Small intestine (tissue), 7 donors: ENCODE measurements at regions not wholly inside any gene's neighbourhood (a gene's known extent, or its start where the extent isn't known, plus 50 kb on each side); places are given as distances from the start of the nearest gene placed in this dataset.

Source experiments
- DNase-seq, 2 donors: peaks; one replicate each; pipeline versions ENCODE4 v3.0.0 to v3.0.0-alpha.2; 2013
- FAIRE-seq: peaks from 2 replicates; lab custom pipeline; 2012; peaks lifted over from hg19 to GRCh38; lab: Jason Lieb, UNC
- H3K27ac ChIP-seq, 3 donors: one replicate each; pipeline ENCODE4 v1.5.1; 2013; ENCODE audit warnings: low read length in 2 of 3, mild to moderate bottlenecking in 2 of 3, control low read depth in 1 of 3, inconsistent platforms in 1 of 3, low read depth in 1 of 3, moderate library complexity in 1 of 3
- H3K27me3 ChIP-seq, 3 donors: one replicate each; pipeline ENCODE4 v1.6.1; 2013; ENCODE audit warnings: low read length in 3 of 3, inconsistent platforms in 1 of 3; ENCODE audit not compliant: control insufficient read depth in 3 of 3, insufficient read depth in 3 of 3
- H3K36me3 ChIP-seq, 3 donors: one replicate each; pipeline ENCODE4 v1.6.1; 2013; ENCODE audit warnings: low read length in 3 of 3, inconsistent platforms in 1 of 3, low read depth in 1 of 3, mild to moderate bottlenecking in 1 of 3, moderate library complexity in 1 of 3; ENCODE audit not compliant: control insufficient read depth in 3 of 3, insufficient read depth in 2 of 3
- H3K4me1 ChIP-seq, 3 donors: one replicate each; pipeline ENCODE4 v1.6.1; 2013; ENCODE audit warnings: low read length in 2 of 3, inconsistent platforms in 1 of 3, low read depth in 1 of 3, mild to moderate bottlenecking in 1 of 3, moderate library complexity in 1 of 3; ENCODE audit not compliant: control insufficient read depth in 3 of 3, insufficient read depth in 2 of 3
- H3K4me3 ChIP-seq, 3 donors: one replicate each; pipeline ENCODE4 v1.5.1; 2013; ENCODE audit warnings: low read length in 3 of 3, control low read depth in 1 of 3, inconsistent platforms in 1 of 3, low read depth in 1 of 3, mild to moderate bottlenecking in 1 of 3, moderate library complexity in 1 of 3
- H3K9me3 ChIP-seq, 2 donors: one replicate each; pipeline ENCODE4 v1.6.1; 2013; ENCODE audit warnings: low read depth in 1 of 2, low read length in 1 of 2; ENCODE audit not compliant: control insufficient read depth in 2 of 2, insufficient read depth in 1 of 2
- WGBS, 3 donors: extraction: QIAGEN DNeasy Blood & Tissue Kit; methylation state at CpG; one replicate each; pipeline ENCODE4 v1.1.7; 2013; 5-methylcytosine and 5-hydroxymethylcytosine counted together
- donor health status: healthy with polysubstance abuse.
- donor health status: control.
- donor health status: control.
- donor health status: Bipolar disorder and iron deficiency.
- donor health status: healthy.

DNA sequence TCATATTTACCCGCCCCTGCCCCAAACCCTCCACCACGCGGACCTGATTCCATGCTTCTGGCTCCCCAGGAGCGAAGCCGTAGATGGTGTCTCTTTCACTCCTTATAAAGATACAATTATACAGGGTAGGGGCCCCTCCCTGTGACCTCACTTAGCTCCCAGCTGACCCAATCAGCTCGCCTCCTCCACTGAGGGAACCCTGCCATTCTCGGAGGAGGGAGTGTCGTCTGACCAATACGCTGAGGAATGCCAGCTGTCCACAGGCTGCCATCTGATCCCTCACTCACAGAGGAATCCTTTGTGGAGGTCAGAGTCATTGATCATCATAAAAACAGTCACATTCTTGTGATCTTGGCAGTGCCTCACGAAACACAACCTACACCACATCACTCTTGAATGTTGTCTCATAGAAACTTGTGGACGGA is 67.5 kb upstream of the INSIG1 start:
- DNase-seq (peak; percentile 12 to 62), FAIRE-seq (no peak)
- Histone ChIP-seq H3K4me1 (peaks cover 0 to 15% (median 2%) of the 10 kb centered on the region in 3 donors), H3K9me3 (no peaks in the 10 kb centered on the region), H3K27me3 (no peaks in the 10 kb centered on the region), H3K27ac (no peak overlapping the region), H3K36me3 (no peaks in the 10 kb centered on the region), H3K4me3 (no peak overlapping the region)
- 59 to 70% (median 69%) methylated on average over 11 of the region's 11 CpGs for WGBS, 3 donors

DNA sequence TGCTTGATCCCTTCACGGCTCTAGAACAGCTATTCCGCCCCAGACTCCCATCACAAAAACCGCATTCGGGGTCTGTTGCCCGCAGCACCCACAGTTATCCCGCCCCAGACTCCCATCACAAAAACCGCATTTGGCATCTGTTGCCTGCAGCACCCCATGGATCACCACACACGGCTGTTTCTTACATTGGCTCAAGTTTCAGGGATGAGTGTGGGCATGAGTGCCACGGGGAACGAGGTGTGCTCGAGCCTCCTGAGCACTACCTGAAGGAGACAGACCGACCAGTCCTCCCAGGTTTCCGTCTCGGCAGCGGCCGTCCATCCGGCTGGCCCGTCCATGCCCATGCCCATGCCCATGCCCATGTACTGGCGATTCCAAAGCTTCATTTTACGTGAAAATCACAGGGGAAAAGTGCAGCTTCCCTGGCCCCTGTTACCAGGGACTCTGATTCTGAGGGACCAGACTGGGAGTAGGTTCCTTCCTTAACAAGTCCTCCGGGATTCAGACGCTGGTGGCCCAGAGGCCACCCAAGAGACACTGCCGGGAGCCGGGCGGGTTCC is 66.4 kb upstream of the INSIG1 start:
- Histone ChIP-seq H3K36me3 (no peaks in the 10 kb centered on the region), H3K9me3 (no peaks in the 10 kb centered on the region), H3K4me1 (peaks cover 0 to 15% (median 2%) of the 10 kb centered on the region in 3 donors), H3K27me3 (no peaks in the 10 kb centered on the region), H3K4me3 (no peak overlapping the region), H3K27ac (no peak overlapping the region)
- DNase-seq (no peak), FAIRE-seq (no peak)
- WGBS, 3 donors, result 89 to 94% (median 92%) methylated on average over 23 to 25 of the region's 25 CpGs

DNA sequence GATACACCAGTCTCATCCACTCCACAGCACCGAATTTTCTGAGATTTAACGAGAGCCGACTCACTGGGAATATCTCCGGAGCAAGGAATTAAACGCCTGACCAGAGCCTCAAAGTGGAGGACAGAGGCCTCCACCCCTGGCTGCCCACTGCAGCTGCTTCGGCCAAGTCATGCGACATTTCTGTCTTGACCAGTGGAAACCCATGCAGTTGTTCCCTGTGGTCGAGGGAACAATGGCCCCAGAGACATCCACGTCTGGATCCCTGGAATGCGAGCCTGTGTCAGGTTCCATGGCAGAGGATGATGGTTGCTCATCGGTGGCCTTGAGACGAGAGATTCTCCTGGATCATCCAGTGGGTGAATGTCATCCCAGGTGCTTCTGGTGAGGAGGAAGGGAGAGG is 65.7 kb upstream of the INSIG1 start:
- no peak for FAIRE-seq
- 94 to 97% (median 94%) methylated on average over 12 of the region's 12 CpGs for whole genome bisulfite sequencing, 3 donors
- no peak overlapping the region for H3K27ac ChIP-seq
- no peaks in the 10 kb centered on the region for H3K27me3 ChIP-seq
- no peaks in the 10 kb centered on the region for H3K36me3 ChIP-seq
- H3K9me3 ChIP-seq, result no peaks in the 10 kb centered on the region
- no peak for DNase-seq
- peaks cover 0 to 15% (median 2%) of the 10 kb centered on the region in 3 donors for H3K4me1 ChIP-seq
- H3K4me3 ChIP-seq, result no peak overlapping the region

DNA sequence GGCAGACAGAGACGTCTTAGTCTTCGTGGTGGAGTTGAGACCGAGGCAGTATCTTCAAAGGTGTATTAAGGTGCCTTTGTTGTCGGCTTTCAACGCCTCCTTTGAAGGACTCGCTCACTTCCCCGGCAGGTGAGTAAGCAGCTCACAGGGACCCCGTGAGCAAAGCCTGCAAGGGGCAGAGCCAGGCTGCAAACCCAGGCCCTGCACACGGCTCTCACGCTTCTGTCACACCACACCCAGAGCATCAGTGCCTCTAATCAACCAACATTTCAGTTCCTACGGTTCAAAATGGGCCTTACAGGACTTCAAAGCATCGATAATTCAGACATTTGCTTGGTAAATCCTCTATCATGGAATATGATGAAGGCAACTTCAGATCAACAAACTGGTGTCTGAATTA is 64.8 kb upstream of the INSIG1 start:
- H3K4me3 ChIP-seq, result no peak overlapping the region
- H3K9me3 ChIP-seq, result no peaks in the 10 kb centered on the region
- no peaks in the 10 kb centered on the region for H3K27me3 ChIP-seq
- DNase-seq, result no peak
- 77 to 82% (median 82%) methylated on average over 12 of the region's 12 CpGs for WGBS, 3 donors
- H3K36me3 ChIP-seq, result no peaks in the 10 kb centered on the region
- peaks cover 0 to 15% (median 2%) of the 10 kb centered on the region in 3 donors for H3K4me1 ChIP-seq
- no peak overlapping the region for H3K27ac ChIP-seq
- FAIRE-seq, result no peak

DNA sequence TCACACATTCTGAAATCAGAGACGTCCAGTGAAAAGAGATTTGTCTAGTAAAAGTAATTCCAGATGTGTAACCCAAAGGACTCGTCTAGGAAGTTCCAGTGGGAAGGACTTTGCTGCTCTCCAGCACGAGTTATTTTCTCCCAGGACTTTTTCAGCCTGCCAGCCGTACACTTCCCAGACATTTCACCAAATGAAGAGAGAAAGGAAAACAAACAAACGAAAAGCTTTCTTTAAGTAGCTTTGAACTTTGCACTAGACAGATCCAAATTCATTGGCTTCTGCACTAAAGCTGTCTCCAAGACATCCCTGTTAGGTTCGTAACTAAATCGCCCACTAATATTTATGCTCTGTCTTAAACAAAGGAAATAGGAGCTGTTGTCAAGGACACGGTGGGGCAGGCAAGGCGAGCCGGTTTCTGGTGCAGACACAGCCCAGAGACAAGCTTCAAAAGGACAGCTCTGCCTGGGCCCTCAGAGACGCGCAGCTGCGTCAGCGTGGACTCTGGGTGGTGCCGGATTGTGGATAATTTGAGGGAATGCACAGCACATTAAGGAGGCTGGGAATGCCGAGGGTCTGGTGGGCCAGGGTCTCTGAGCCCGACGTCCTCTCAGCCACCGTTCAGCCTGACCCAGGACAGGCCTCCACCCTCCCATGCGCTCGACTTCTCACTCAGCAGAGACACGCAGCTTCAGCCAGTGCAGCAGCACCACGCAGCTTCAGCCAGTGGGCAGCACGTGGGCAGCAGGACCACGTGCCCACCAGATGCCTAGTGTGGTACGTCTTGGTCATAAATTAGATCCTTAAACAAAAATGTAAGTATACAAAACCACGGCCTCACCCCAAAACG is 64.1 kb upstream of the INSIG1 start:
- H3K36me3 ChIP-seq, result no peaks in the 10 kb centered on the region
- FAIRE-seq (no peak), DNase-seq (peak in 1 of 2 donors; percentile 37)
- no peak overlapping the region for H3K27ac ChIP-seq
- peaks cover 0 to 15% (median 2%) of the 10 kb centered on the region in 3 donors for H3K4me1 ChIP-seq
- WGBS, 3 donors, result 44 to 57% (median 53%) methylated on average over 28 of the region's 28 CpGs
- no peaks in the 10 kb centered on the region for H3K27me3 ChIP-seq
- H3K9me3 ChIP-seq, result no peaks in the 10 kb centered on the region
- H3K4me3 ChIP-seq, result no peak overlapping the region

DNA sequence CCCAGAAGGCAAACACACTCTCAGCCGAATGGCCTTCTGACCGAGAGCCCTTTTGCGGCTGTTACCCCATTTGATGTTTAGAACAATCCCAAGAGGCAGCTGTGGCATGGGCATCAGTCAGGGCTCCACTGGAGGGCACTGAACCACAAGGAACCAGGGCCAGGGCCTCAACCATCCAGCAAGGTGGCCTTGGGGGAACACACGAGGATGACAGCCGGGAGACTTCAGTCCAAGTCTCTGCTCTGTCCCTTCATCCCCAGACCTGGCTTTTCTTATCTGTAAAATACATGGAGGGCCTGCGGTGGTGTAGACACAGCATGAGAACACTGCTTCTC is 63.6 kb upstream of the INSIG1 start:
- Histone ChIP-seq H3K27ac (no peak overlapping the region), H3K4me1 (peaks cover 0 to 15% (median 2%) of the 10 kb centered on the region in 3 donors), H3K36me3 (no peaks in the 10 kb centered on the region), H3K27me3 (no peaks in the 10 kb centered on the region), H3K4me3 (no peak overlapping the region), H3K9me3 (no peaks in the 10 kb centered on the region)
- peak; percentile 20 to 22 for DNase-seq
- no peak for FAIRE-seq
- WGBS, 3 donors, result 62 to 85% (median 67%) methylated on average over 6 of the region's 6 CpGs

DNA sequence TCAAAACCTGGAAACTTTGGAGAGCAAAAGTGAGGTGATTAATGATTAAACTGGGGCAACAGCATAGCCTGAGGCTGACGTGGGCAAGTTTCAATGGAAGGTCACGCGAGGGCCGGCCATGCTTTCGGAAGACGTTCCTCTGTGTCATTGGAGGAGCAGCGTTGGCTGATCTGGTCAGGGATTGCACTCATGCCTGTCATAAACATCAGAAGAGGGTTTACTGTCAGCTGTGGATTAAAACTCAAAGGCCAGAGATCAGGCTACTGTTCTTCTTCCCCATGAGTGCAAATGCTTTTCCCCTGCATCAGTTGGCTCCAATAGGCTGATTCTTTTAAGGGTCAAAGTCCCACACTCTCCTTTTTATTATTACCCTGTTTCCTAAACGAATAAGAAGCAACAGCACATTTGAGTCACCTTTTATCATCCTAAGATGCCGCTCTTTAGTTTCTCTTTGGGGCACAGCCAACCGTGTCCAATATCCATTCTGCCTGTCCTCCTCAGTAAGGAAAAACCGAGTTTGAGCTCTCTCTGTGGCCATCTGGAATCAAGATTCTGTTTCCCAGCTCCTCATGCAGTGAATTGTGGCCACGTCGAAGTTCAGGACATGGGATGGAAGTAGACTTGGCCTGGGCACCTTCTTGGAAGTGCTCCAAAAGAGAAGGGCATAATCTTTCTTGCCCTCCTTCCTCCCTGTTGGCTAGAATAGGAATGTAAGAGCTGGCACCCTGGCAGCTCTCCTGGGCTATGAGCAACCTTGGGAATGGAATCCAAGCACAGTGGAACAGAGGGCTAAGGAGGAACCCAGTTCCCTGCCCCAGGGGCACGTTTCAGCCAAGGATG is 62.5 kb upstream of the INSIG1 start:
- H3K4me1 ChIP-seq, result peaks cover 0 to 15% (median 2%) of the 10 kb centered on the region in 3 donors
- no peaks in the 10 kb centered on the region for H3K27me3 ChIP-seq
- H3K27ac ChIP-seq, result peak overlapping the region; percentile 22 to 76 (median 55)
- FAIRE-seq, result no peak
- peak; percentile 80 to 88 for DNase-seq
- H3K4me3 ChIP-seq, result no peak overlapping the region
- H3K36me3 ChIP-seq, result no peaks in the 10 kb centered on the region
- H3K9me3 ChIP-seq, result no peaks in the 10 kb centered on the region
- 22 to 64% (median 34%) methylated on average over 14 of the region's 14 CpGs for WGBS, 3 donors

DNA sequence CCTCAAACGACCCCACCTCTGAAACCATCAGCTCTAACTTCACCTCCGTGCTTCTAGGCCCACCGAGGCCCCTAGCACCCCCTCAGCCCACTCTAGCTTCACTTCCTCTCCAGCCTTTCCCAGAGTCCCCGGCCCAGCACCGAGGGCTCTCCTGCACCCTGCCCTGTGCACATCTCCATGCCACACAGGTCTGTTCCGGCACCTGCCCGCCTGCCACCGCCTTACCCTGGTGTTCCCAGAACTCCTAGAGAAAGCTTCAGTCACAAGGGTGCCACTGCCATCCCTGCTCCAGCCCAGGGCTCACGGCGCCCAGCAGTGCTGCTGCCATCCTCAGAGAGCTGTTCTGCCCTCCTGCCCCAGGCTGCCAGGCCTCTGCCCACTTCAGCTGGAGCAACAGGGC is 61.3 kb upstream of the INSIG1 start:
- H3K36me3 ChIP-seq, result no peaks in the 10 kb centered on the region
- DNase-seq (no peak), FAIRE-seq (no peak)
- H3K9me3 ChIP-seq, result no peaks in the 10 kb centered on the region
- 80 to 94% (median 87%) methylated on average over 10 of the region's 10 CpGs for WGBS, 3 donors
- H3K27me3 ChIP-seq, result no peaks in the 10 kb centered on the region
- H3K4me3 ChIP-seq, result no peak overlapping the region
- H3K4me1 ChIP-seq, result peaks cover 0 to 15% (median 2%) of the 10 kb centered on the region in 3 donors
- no peak overlapping the region for H3K27ac ChIP-seq
